WTC11 (cell line): ENCODE measurements at regions not wholly inside any gene's neighbourhood (a gene's known extent, or its start where the extent isn't known, plus 50 kb on each side); places are given as distances from the start of the nearest gene placed in this dataset.

Source experiments
- ATAC-seq: fragments of 200-7000 bp; cut with Tn5 transposase; 2 replicates; pipeline ENCODE4 v1.10.0; 2021; ENCODE audit warnings: mild to moderate bottlenecking, moderate library complexity
- CTCF ChIA-PET: fragments of 300-600 bp; sonication (Branson Sonifier 250); formaldehyde crosslinking; loops from one replicate; lab custom pipeline; 2021; ENCODE audit warnings: antibody characterized with exemption; lab: Charles Lee
- POLR2A ChIA-PET: fragments of 350-600 bp; sonication (Branson Sonifier 250); formaldehyde crosslinking; loops from one replicate; lab custom pipeline; 2021; ENCODE audit warnings: antibody characterized with exemption; lab: Charles Lee
- DNase-seq: peaks from one replicate; pipeline ENCODE4 v3.0.0; 2021; ENCODE audit warnings: low spot score
- H3K27ac Mint-ChIP-seq: 2 replicates; pipeline ENCODE4 v1.8.0; 2021; ENCODE audit warnings: mixed read lengths
- H3K27me3 Mint-ChIP-seq: 2 replicates; pipeline ENCODE4 v1.8.0; 2021; ENCODE audit warnings: low read depth, mild to moderate bottlenecking, moderate library complexity, mixed read lengths
- H3K36me3 Mint-ChIP-seq: 2 replicates; pipeline ENCODE4 v1.8.0; 2021; ENCODE audit warnings: mixed read lengths
- H3K4me1 Mint-ChIP-seq: 2 replicates; pipeline ENCODE4 v1.8.0; 2022; ENCODE audit warnings: mixed read lengths
- H3K4me3 Mint-ChIP-seq: 2 replicates; pipeline ENCODE4 v1.8.0; 2021; ENCODE audit warnings: mild to moderate bottlenecking, moderate library complexity, mixed read lengths
- H3K9me3 Mint-ChIP-seq: 2 replicates; pipeline ENCODE4 v1.8.0; 2021; ENCODE audit warnings: mixed read lengths
- AFF4 ChIP-seq: sonication (generic); formaldehyde crosslinking; IDR thresholded peaks from 2 replicates; pipeline ENCODE4 v1.8.1; 2023; ENCODE audit warnings: mild to moderate bottlenecking, missing genetic modification reagents, borderline replicate concordance
- ATF6 ChIP-seq: sonication (generic); formaldehyde crosslinking; IDR thresholded peaks from 2 replicates; pipeline ENCODE4 v1.8.1; 2023; ENCODE audit warnings: mild to moderate bottlenecking, missing genetic modification reagents
- CBFB ChIP-seq: sonication (generic); formaldehyde crosslinking; IDR thresholded peaks from 2 replicates; pipeline ENCODE4 v1.8.1; 2022; ENCODE audit warnings: mild to moderate bottlenecking, low read depth, missing genetic modification reagents
- ERG ChIP-seq: fragments of 250-450 bp; sonication (Bioruptor Pico); IDR thresholded peaks from 2 replicates; pipeline ENCODE4 v1.8.0; 2021; ENCODE audit warnings: mild to moderate bottlenecking
- FOXP1 ChIP-seq: sonication (generic); formaldehyde crosslinking; IDR thresholded peaks from 2 replicates; pipeline ENCODE4 v1.8.0; 2022; ENCODE audit warnings: missing genetic modification reagents, mild to moderate bottlenecking, moderate library complexity, borderline replicate concordance
- GTF2I ChIP-seq: fragments of 250-450 bp; sonication (Bioruptor Pico); conservative IDR thresholded peaks from 2 replicates; pipeline ENCODE4 v1.4.0; 2021; ENCODE audit warnings: mild to moderate bottlenecking
- HMGXB4 ChIP-seq: sonication (generic); formaldehyde crosslinking; IDR thresholded peaks from 2 replicates; pipeline ENCODE4 v1.8.1; 2023; ENCODE audit warnings: mild to moderate bottlenecking, moderate library complexity, missing genetic modification reagents
- MAX ChIP-seq: sonication (generic); formaldehyde crosslinking; IDR thresholded peaks from 2 replicates; pipeline ENCODE4 v1.8.0; 2022; ENCODE audit warnings: mild to moderate bottlenecking, missing genetic modification reagents
- MYBL2 ChIP-seq: sonication (generic); formaldehyde crosslinking; IDR thresholded peaks from 2 replicates; pipeline ENCODE4 v1.8.1; 2023; ENCODE audit warnings: mild to moderate bottlenecking, moderate library complexity, missing genetic modification reagents
- NR3C1 ChIP-seq: sonication (generic); formaldehyde crosslinking; conservative IDR thresholded peaks from 2 replicates; pipeline ENCODE4 v1.8.1; 2023; ENCODE audit warnings: low read depth, mild to moderate bottlenecking, missing genetic modification reagents
- PREB ChIP-seq: sonication (generic); formaldehyde crosslinking; IDR thresholded peaks from 2 replicates; pipeline ENCODE4 v1.8.1; 2022; ENCODE audit warnings: mild to moderate bottlenecking, missing genetic modification reagents, moderate library complexity, borderline replicate concordance
- RELA ChIP-seq: sonication (generic); formaldehyde crosslinking; IDR thresholded peaks from 2 replicates; pipeline ENCODE4 v1.8.1; 2022; ENCODE audit warnings: missing genetic modification reagents, mild to moderate bottlenecking, borderline replicate concordance
- SMAD4 ChIP-seq: sonication (generic); formaldehyde crosslinking; IDR thresholded peaks from 2 replicates; pipeline ENCODE4 v1.8.0; 2022; ENCODE audit warnings: mild to moderate bottlenecking, missing genetic modification reagents
- TCF7 ChIP-seq: sonication (generic); formaldehyde crosslinking; IDR thresholded peaks from 2 replicates; pipeline ENCODE4 v1.8.0; 2022; ENCODE audit warnings: mild to moderate bottlenecking, low read depth, missing genetic modification reagents, moderate library complexity
- USF2 ChIP-seq: sonication (generic); formaldehyde crosslinking; IDR thresholded peaks from 2 replicates; pipeline ENCODE4 v1.8.1; 2023; ENCODE audit warnings: mild to moderate bottlenecking, missing genetic modification reagents, moderate library complexity
- ZBTB21 ChIP-seq: sonication (generic); formaldehyde crosslinking; IDR thresholded peaks from 2 replicates; pipeline ENCODE4 v1.8.1; 2023; ENCODE audit warnings: mild to moderate bottlenecking, missing genetic modification reagents, borderline replicate concordance
- ZBTB43 ChIP-seq: sonication (generic); formaldehyde crosslinking; IDR thresholded peaks from 2 replicates; pipeline ENCODE4 v1.8.1; 2023; ENCODE audit warnings: mild to moderate bottlenecking, missing genetic modification reagents
- ZNF317 ChIP-seq: sonication (generic); formaldehyde crosslinking; IDR thresholded peaks from 2 replicates; pipeline ENCODE4 v1.8.1; 2023; ENCODE audit warnings: low read depth, mild to moderate bottlenecking, moderate library complexity, missing genetic modification reagents, borderline replicate concordance
- ZNF416 ChIP-seq: fragments of 250-450 bp; sonication (Bioruptor Pico); IDR thresholded peaks from 2 replicates; pipeline ENCODE4 v1.9.0; 2021; ENCODE audit warnings: mild to moderate bottlenecking, inconsistent platforms
- ZNF512 ChIP-seq: sonication (generic); formaldehyde crosslinking; IDR thresholded peaks from 2 replicates; pipeline ENCODE4 v1.8.1; 2022; ENCODE audit warnings: missing genetic modification reagents, borderline replicate concordance
- ZNF671 ChIP-seq: fragments of 250-450 bp; sonication (Bioruptor Pico); IDR thresholded peaks from 2 replicates; pipeline ENCODE4 v1.8.0; 2021; ENCODE audit warnings: mild to moderate bottlenecking

- TF ChIP-seq ERG (CRISPR knock-in tag) = no peak
- no peak for TF ChIP-seq ZNF416 (CRISPR knock-in tag)
- TF ChIP-seq RELA (CRISPR knock-in tag) = no peak
- no peak for TF ChIP-seq USF2
- no peak for TF ChIP-seq GTF2I (CRISPR knock-in tag)
- TF ChIP-seq ZNF512 (CRISPR knock-in tag) = no peak
- TF ChIP-seq ZNF317 (CRISPR knock-in tag) = no peak
- no peak for TF ChIP-seq ATF6 (CRISPR knock-in tag)
- TF ChIP-seq MAX (CRISPR knock-in tag) = no peak
- no peak for TF ChIP-seq HMGXB4 (CRISPR knock-in tag)
- TF ChIP-seq ZBTB21 = no peak
- TF ChIP-seq TCF7 = no peak
- no peak for TF ChIP-seq FOXP1
- no peak for TF ChIP-seq NR3C1
These were observed 170.7 kb upstream of the SLC7A11 start (continued) for GRCh38 chr4:138412847-138413246.

GRCh38 chr4:138410266-138410665, 168.1 kb upstream of the SLC7A11 start:
- 0 out of 2 replicates have a peak, but pooled peaks cover 3% of the 10 kb centered on the region for H3K9me3 Mint-ChIP-seq
- no peak overlapping the region for H3K4me3 Mint-ChIP-seq
- H3K27me3 Mint-ChIP-seq = no peaks in the 10 kb centered on the region
- H3K36me3 Mint-ChIP-seq = no peaks in the 10 kb centered on the region
- ATAC-seq (no peak), DNase-seq (no peak)
- ChIA-PET POLR2A (no interaction called here), CTCF (no interaction called here)
- peaks cover 14% of the 10 kb centered on the region for H3K4me1 Mint-ChIP-seq
- TF ChIP-seq PREB = no peak
- no peak for TF ChIP-seq CBFB (CRISPR knock-in tag)
- TF ChIP-seq MYBL2 (CRISPR knock-in tag) = no peak
- no peak for TF ChIP-seq SMAD4 (CRISPR knock-in tag)
- no peak for TF ChIP-seq ZNF671 (CRISPR knock-in tag)
- no peak for TF ChIP-seq ZBTB43
- TF ChIP-seq AFF4 (CRISPR knock-in tag) = no peak
- no peak overlapping the region for H3K27ac Mint-ChIP-seq
